ENCODE measurements at regions not wholly inside any gene's neighbourhood (a gene's known extent, or its start where the extent isn't known, plus 50 kb on each side); places are given as distances from the start of the nearest gene placed in this dataset.
"Not testable (repeated sequence)": the region's sequence is repeated elsewhere in the genome, so short reads cannot be mapped to it uniquely, and the experiment has no call there.

GRCh38 chr5:25418319-25418859 lies 773.6 kb upstream of the CDH10 start:
- DNase-seq, result no peak
- in situ Hi-C loops (cut with MboI; ENCODE audit: low pct_unique_long_range_greater_than_20kb, low sequenced_read_pairs), result no loop called here

- in situ Hi-C loops (cut with MboI; ENCODE audit: low pct_unique_long_range_greater_than_20kb, low sequenced_read_pairs), result no loop called here
These were observed 772.2 kb upstream of the CDH10 start for GRCh38 chr5:25416960-25417359.

GRCh38 chr5:25415970-25416369 lies 771.2 kb upstream of the CDH10 start:
- in situ Hi-C loops (cut with MboI; ENCODE audit: low pct_unique_long_range_greater_than_20kb, low sequenced_read_pairs), result no loop called here
- no peak for DNase-seq

More at GRCh38 chr5:25416960-25417359, 772.2 kb upstream of the CDH10 start:
- no peak for DNase-seq

GRCh38 chr5:25414742-25415141 lies 770.0 kb upstream of the CDH10 start:
- in situ Hi-C loops (cut with MboI; ENCODE audit: low pct_unique_long_range_greater_than_20kb, low sequenced_read_pairs), result no loop called here
- no peak for DNase-seq

- in situ Hi-C loops (cut with MboI; ENCODE audit: low pct_unique_long_range_greater_than_20kb, low sequenced_read_pairs), result no loop called here
- no peak for DNase-seq
These were observed 767.4 kb upstream of the CDH10 start for GRCh38 chr5:25412116-25412661.

- DNase-seq; in situ Hi-C loops (cut with MboI; ENCODE audit: low pct_unique_long_range_greater_than_20kb, low sequenced_read_pairs): not testable (repeated sequence)
These were observed 762.6 kb upstream of the CDH10 start for GRCh38 chr5:25407365-25407764.

GRCh38 chr5:25405850-25406249 lies 761.1 kb upstream of the CDH10 start:
- no peak for DNase-seq
- in situ Hi-C loops (cut with MboI; ENCODE audit: low pct_unique_long_range_greater_than_20kb, low sequenced_read_pairs), result no loop called here

GRCh38 chr5:25399878-25400480 lies 755.2 kb upstream of the CDH10 start:
- DNase-seq, result no peak
- in situ Hi-C loops (cut with MboI; ENCODE audit: low pct_unique_long_range_greater_than_20kb, low sequenced_read_pairs), result no loop called here

GRCh38 chr5:25393957-25394356 lies 749.2 kb upstream of the CDH10 start:
- in situ Hi-C loops (cut with MboI; ENCODE audit: low pct_unique_long_range_greater_than_20kb, low sequenced_read_pairs), result no loop called here
- DNase-seq, result no peak

- no peak for DNase-seq
- in situ Hi-C loops (cut with MboI; ENCODE audit: low pct_unique_long_range_greater_than_20kb, low sequenced_read_pairs), result no loop called here
These were observed 748.5 kb upstream of the CDH10 start for GRCh38 chr5:25393256-25393655.

GRCh38 chr5:25387953-25388352 lies 743.2 kb upstream of the CDH10 start:
- in situ Hi-C loops (cut with MboI; ENCODE audit: low pct_unique_long_range_greater_than_20kb, low sequenced_read_pairs), result no loop called here
- no peak for DNase-seq

- no peak for DNase-seq
These were observed 718.0 kb upstream of the CDH10 start for GRCh38 chr5:25362799-25363198.

GRCh38 chr5:25358919-25359318 lies 714.1 kb upstream of the CDH10 start:
- in situ Hi-C loops (cut with MboI; ENCODE audit: low pct_unique_long_range_greater_than_20kb, low sequenced_read_pairs), result no loop called here
- no peak for DNase-seq

More at GRCh38 chr5:25362799-25363198, 718.0 kb upstream of the CDH10 start:
- in situ Hi-C loops (cut with MboI; ENCODE audit: low pct_unique_long_range_greater_than_20kb, low sequenced_read_pairs), result no loop called here

GRCh38 chr5:25357605-25358004 lies 712.8 kb upstream of the CDH10 start:
- in situ Hi-C loops (cut with MboI; ENCODE audit: low pct_unique_long_range_greater_than_20kb, low sequenced_read_pairs), result no loop called here
- DNase-seq, result no peak

- DNase-seq, result no peak
- in situ Hi-C loops (cut with MboI; ENCODE audit: low pct_unique_long_range_greater_than_20kb, low sequenced_read_pairs), result no loop called here
These were observed 705.0 kb upstream of the CDH10 start for GRCh38 chr5:25349746-25350145.

- DNase-seq, result no peak
- in situ Hi-C loops (cut with MboI; ENCODE audit: low pct_unique_long_range_greater_than_20kb, low sequenced_read_pairs), result no loop called here
These were observed 700.5 kb upstream of the CDH10 start for GRCh38 chr5:25345240-25345771.

- DNase-seq, result no peak
- in situ Hi-C loops (cut with MboI; ENCODE audit: low pct_unique_long_range_greater_than_20kb, low sequenced_read_pairs), result no loop called here
These were observed 694.8 kb upstream of the CDH10 start for GRCh38 chr5:25339541-25339940.

- in situ Hi-C loops (cut with MboI; ENCODE audit: low pct_unique_long_range_greater_than_20kb, low sequenced_read_pairs), result no loop called here
- DNase-seq, result no peak
These were observed 689.6 kb upstream of the CDH10 start for GRCh38 chr5:25334350-25334749.

GRCh38 chr5:25330721-25331120 lies 685.9 kb upstream of the CDH10 start:
- in situ Hi-C loops (cut with MboI; ENCODE audit: low pct_unique_long_range_greater_than_20kb, low sequenced_read_pairs), result no loop called here
- no peak for DNase-seq

GRCh38 chr5:25327172-25327571 lies 682.4 kb upstream of the CDH10 start:
- no peak for DNase-seq
- in situ Hi-C loops (cut with MboI; ENCODE audit: low pct_unique_long_range_greater_than_20kb, low sequenced_read_pairs), result no loop called here

- in situ Hi-C loops (cut with MboI; ENCODE audit: low pct_unique_long_range_greater_than_20kb, low sequenced_read_pairs), result no loop called here
These were observed 657.1 kb upstream of the CDH10 start for GRCh38 chr5:25301836-25302235.

More at GRCh38 chr5:25301836-25302235, 657.1 kb upstream of the CDH10 start:
- DNase-seq, result no peak

All from KBM-7 (cell line).